HEK293 (cell line): ENCODE measurements at regions not wholly inside any gene's neighbourhood (a gene's known extent, or its start where the extent isn't known, plus 50 kb on each side); places are given as distances from the start of the nearest gene placed in this dataset.

Experiments
- CTCF ChIA-PET: fragments of 350-600 bp; formaldehyde crosslinking; extraction: SDS; loops from one replicate; lab custom pipeline; 2021; ENCODE audit warnings: antibody characterized with exemption; lab: Yijun Ruan, JAX
- POLR2A ChIA-PET: fragments of 300-600 bp; formaldehyde crosslinking; extraction: SDS; loops from one replicate; lab custom pipeline; 2020; ENCODE audit warnings: antibody characterized with exemption, inconsistent platforms; lab: Yijun Ruan, JAX
- H3K27ac ChIP-seq: fragments of 200-500 bp; sonication (Bioruptor generic); 2 replicates; pipeline ENCODE4 v1.5.1; 2014; ENCODE audit warnings: low read depth, low read length, control low read depth, inconsistent platforms; ENCODE audit errors: extremely low read depth
- H3K36me3 ChIP-seq, 2 experiments: fragments of 200-500 bp in 1 of 2; sonication (Bioruptor generic) in 1 of 2; 1 replicate in 1 of 2; 2 replicates in 1 of 2; pipeline ENCODE4 v1.5.1; 2014 to 2017; ENCODE audit warnings: inconsistent platforms in 2 of 2, low read length in 2 of 2; ENCODE audit not compliant: control insufficient read depth in 2 of 2, insufficient read depth in 1 of 2
- H3K4me1 ChIP-seq: fragments of 200-500 bp; sonication (Bioruptor generic); 2 replicates; pipeline ENCODE4 v1.5.1; 2014; ENCODE audit warnings: mild to moderate bottlenecking, low read length, inconsistent platforms; ENCODE audit not compliant: control insufficient read depth, insufficient read depth
- H3K4me3 ChIP-seq: 2 replicates; pipeline ENCODE4 v1.5.1; 2011; ENCODE audit warnings: low read depth, mild to moderate bottlenecking, control low read depth, low read length, moderate library complexity
- H3K9me3 ChIP-seq: fragments of 200-500 bp; sonication (Bioruptor generic); 2 replicates; pipeline ENCODE4 v1.5.1; 2014; ENCODE audit warnings: low read depth, low read length, inconsistent platforms; ENCODE audit not compliant: control insufficient read depth, insufficient read depth
- BCL11B ChIP-seq: fragments of 450-650 bp; formaldehyde crosslinking; IDR thresholded peaks from 2 replicates; pipeline ENCODE4 v1.5.1; 2016; ENCODE audit warnings: low read depth, missing biosample characterization, missing genetic modification characterization
- MEIS1 ChIP-seq: sonication (generic); formaldehyde crosslinking; IDR thresholded peaks from 2 replicates; pipeline ENCODE4 v1.8.1; 2022; ENCODE audit warnings: missing genetic modification reagents, mild to moderate bottlenecking, borderline replicate concordance
- SCRT2 ChIP-seq: fragments of 450-650 bp; formaldehyde crosslinking; IDR thresholded peaks from 2 replicates; pipeline ENCODE4 v1.5.1; 2016; ENCODE audit warnings: missing biosample characterization, missing genetic modification characterization
- ZNF10 ChIP-seq: fragments of 450-650 bp; formaldehyde crosslinking; IDR thresholded peaks from 2 replicates; pipeline ENCODE4 v1.5.1; 2017; ENCODE audit warnings: missing biosample characterization, missing genetic modification characterization
- ZNF133 ChIP-seq: fragments of 450-650 bp; formaldehyde crosslinking; IDR thresholded peaks from 2 replicates; pipeline ENCODE4 v1.5.1; 2016; ENCODE audit warnings: missing biosample characterization, missing genetic modification characterization
- ZNF16 ChIP-seq: fragments of 450-650 bp; formaldehyde crosslinking; IDR thresholded peaks from 2 replicates; pipeline ENCODE4 v1.5.1; 2016; ENCODE audit warnings: low read depth, missing biosample characterization, missing genetic modification characterization
- ZNF19 ChIP-seq: fragments of 450-650 bp; formaldehyde crosslinking; IDR thresholded peaks from 2 replicates; pipeline ENCODE4; 2016; ENCODE audit warnings: missing biosample characterization, missing genetic modification characterization, low read depth
- ZNF354C ChIP-seq: fragments of 450-650 bp; formaldehyde crosslinking; IDR thresholded peaks from 2 replicates; pipeline ENCODE4 v1.5.1; 2016; ENCODE audit warnings: missing biosample characterization, missing genetic modification characterization, low read depth, borderline replicate concordance
- ZNF510 ChIP-seq: fragments of 450-650 bp; formaldehyde crosslinking; IDR thresholded peaks from 2 replicates; pipeline ENCODE4 v1.5.1; 2018; ENCODE audit warnings: mild to moderate bottlenecking, missing genetic modification characterization, missing biosample characterization; ENCODE audit not compliant: insufficient replicate concordance
- ZNF791 ChIP-seq: fragments of 450-650 bp; formaldehyde crosslinking; IDR thresholded peaks from 2 replicates; pipeline ENCODE4 v1.5.1; 2016; ENCODE audit warnings: missing biosample characterization, missing genetic modification characterization
- ZNF837 ChIP-seq: fragments of 450-650 bp; formaldehyde crosslinking; IDR thresholded peaks from 2 replicates; pipeline ENCODE4 v1.5.1; 2016; ENCODE audit warnings: missing biosample characterization, missing genetic modification characterization
- ZNF843 ChIP-seq: fragments of 450-650 bp; formaldehyde crosslinking; IDR thresholded peaks from 2 replicates; pipeline ENCODE4 v1.5.1; 2016; ENCODE audit warnings: missing biosample characterization, missing genetic modification characterization
- TF ChIP-seq, protein P1 (sequence below): fragments of 450-650 bp; formaldehyde crosslinking; IDR thresholded peaks from 2 replicates; pipeline ENCODE4 v1.5.1; 2016; ENCODE audit warnings: missing biosample characterization, missing genetic modification characterization, low read depth
- TF ChIP-seq, protein P2 (sequence below): fragments of 450-650 bp; formaldehyde crosslinking; IDR thresholded peaks from 2 replicates; pipeline ENCODE4 v1.5.1; 2016; ENCODE audit warnings: missing biosample characterization, missing genetic modification characterization
- TF ChIP-seq, protein P3 (sequence below): sonication (generic); formaldehyde crosslinking; IDR thresholded peaks from 2 replicates; pipeline ENCODE4 v1.8.1; 2022; ENCODE audit warnings: mild to moderate bottlenecking, moderate library complexity, missing genetic modification reagents
- TF ChIP-seq, protein P4 (sequence below): fragments of 450-650 bp; formaldehyde crosslinking; IDR thresholded peaks from 2 replicates; pipeline ENCODE4 v1.5.1; 2017; ENCODE audit warnings: missing biosample characterization, missing genetic modification characterization
- TF ChIP-seq, protein P5 (sequence below): fragments of 450-650 bp; formaldehyde crosslinking; IDR thresholded peaks from 2 replicates; pipeline ENCODE4 v1.5.1; 2016; ENCODE audit warnings: missing biosample characterization, missing genetic modification characterization
- TF ChIP-seq, protein P6 (sequence below): fragments of 450-650 bp; formaldehyde crosslinking; IDR thresholded peaks from 2 replicates; pipeline ENCODE4 v1.5.1; 2016; ENCODE audit warnings: missing biosample characterization, missing genetic modification characterization

DNA sequence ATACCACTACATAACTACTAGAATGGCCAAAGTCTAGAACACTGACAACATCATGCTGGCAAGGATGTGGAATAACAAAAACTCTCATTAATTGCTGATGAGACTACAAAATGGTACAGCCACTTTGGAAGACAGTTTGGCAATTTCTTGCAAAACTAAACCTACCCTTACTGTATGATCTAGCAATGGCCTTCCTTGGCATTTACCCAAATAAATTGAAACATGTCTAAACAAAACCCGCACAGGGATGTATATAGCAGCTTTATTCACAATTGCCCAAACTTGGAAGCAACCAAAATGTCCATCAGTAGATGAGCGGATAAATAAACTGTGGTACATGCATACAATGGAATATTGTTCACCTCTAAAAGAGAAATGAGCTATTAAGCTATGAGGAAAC is 87.9 kb upstream of the SLC24A5 start:
- Histone ChIP-seq H3K27ac (no peak overlapping the region), H3K4me1 (no peaks in the 10 kb centered on the region), H3K36me3 (no peaks in the 10 kb centered on the region), H3K4me3 (no peak overlapping the region), H3K9me3 (no peaks in the 10 kb centered on the region)
- ChIA-PET CTCF (no interaction called here), POLR2A (no interaction called here)
- TF ChIP-seq, protein P1, sequence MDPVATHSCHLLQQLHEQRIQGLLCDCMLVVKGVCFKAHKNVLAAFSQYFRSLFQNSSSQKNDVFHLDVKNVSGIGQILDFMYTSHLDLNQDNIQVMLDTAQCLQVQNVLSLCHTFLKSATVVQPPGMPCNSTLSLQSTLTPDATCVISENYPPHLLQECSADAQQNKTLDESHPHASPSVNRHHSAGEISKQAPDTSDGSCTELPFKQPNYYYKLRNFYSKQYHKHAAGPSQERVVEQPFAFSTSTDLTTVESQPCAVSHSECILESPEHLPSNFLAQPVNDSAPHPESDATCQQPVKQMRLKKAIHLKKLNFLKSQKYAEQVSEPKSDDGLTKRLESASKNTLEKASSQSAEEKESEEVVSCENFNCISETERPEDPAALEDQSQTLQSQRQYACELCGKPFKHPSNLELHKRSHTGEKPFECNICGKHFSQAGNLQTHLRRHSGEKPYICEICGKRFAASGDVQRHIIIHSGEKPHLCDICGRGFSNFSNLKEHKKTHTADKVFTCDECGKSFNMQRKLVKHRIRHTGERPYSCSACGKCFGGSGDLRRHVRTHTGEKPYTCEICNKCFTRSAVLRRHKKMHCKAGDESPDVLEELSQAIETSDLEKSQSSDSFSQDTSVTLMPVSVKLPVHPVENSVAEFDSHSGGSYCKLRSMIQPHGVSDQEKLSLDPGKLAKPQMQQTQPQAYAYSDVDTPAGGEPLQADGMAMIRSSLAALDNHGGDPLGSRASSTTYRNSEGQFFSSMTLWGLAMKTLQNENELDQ = no peak
- no peak for TF ChIP-seq BCL11B (tag by site-specific recombination)
- TF ChIP-seq, protein P2, sequence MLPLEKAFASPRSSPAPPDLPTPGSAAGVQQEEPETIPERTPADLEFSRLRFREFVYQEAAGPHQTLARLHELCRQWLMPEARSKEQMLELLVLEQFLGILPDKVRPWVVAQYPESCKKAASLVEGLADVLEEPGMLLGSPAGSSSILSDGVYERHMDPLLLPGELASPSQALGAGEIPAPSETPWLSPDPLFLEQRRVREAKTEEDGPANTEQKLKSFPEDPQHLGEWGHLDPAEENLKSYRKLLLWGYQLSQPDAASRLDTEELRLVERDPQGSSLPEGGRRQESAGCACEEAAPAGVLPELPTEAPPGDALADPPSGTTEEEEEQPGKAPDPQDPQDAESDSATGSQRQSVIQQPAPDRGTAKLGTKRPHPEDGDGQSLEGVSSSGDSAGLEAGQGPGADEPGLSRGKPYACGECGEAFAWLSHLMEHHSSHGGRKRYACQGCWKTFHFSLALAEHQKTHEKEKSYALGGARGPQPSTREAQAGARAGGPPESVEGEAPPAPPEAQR (tag by site-specific recombination) = no peak
- TF ChIP-seq, protein P3, sequence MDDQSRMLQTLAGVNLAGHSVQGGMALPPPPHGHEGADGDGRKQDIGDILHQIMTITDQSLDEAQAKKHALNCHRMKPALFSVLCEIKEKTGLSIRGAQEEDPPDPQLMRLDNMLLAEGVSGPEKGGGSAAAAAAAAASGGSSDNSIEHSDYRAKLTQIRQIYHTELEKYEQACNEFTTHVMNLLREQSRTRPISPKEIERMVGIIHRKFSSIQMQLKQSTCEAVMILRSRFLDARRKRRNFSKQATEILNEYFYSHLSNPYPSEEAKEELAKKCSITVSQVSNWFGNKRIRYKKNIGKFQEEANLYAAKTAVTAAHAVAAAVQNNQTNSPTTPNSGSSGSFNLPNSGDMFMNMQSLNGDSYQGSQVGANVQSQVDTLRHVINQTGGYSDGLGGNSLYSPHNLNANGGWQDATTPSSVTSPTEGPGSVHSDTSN = no peak
- TF ChIP-seq ZNF843 (tag by site-specific recombination) = no peak
- no peak for TF ChIP-seq ZNF10 (tag by site-specific recombination)
- TF ChIP-seq SCRT2 = no peak
- TF ChIP-seq, protein P4, sequence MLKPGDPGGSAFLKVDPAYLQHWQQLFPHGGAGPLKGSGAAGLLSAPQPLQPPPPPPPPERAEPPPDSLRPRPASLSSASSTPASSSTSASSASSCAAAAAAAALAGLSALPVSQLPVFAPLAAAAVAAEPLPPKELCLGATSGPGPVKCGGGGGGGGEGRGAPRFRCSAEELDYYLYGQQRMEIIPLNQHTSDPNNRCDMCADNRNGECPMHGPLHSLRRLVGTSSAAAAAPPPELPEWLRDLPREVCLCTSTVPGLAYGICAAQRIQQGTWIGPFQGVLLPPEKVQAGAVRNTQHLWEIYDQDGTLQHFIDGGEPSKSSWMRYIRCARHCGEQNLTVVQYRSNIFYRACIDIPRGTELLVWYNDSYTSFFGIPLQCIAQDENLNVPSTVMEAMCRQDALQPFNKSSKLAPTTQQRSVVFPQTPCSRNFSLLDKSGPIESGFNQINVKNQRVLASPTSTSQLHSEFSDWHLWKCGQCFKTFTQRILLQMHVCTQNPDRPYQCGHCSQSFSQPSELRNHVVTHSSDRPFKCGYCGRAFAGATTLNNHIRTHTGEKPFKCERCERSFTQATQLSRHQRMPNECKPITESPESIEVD (tag by site-specific recombination) = no peak
- no peak for TF ChIP-seq ZNF16 (tag by site-specific recombination)
- TF ChIP-seq ZNF133 (tag by site-specific recombination) = no peak
- no peak for TF ChIP-seq ZNF837 (tag by site-specific recombination)
- no peak for TF ChIP-seq ZNF19
- TF ChIP-seq, protein P5, sequence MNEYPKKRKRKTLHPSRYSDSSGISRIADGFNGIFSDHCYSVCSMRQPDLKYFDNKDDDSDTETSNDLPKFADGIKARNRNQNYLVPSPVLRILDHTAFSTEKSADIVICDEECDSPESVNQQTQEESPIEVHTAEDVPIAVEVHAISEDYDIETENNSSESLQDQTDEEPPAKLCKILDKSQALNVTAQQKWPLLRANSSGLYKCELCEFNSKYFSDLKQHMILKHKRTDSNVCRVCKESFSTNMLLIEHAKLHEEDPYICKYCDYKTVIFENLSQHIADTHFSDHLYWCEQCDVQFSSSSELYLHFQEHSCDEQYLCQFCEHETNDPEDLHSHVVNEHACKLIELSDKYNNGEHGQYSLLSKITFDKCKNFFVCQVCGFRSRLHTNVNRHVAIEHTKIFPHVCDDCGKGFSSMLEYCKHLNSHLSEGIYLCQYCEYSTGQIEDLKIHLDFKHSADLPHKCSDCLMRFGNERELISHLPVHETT (tag by site-specific recombination) = no peak
- no peak for TF ChIP-seq ZNF791 (tag by site-specific recombination)
- TF ChIP-seq, protein P6, sequence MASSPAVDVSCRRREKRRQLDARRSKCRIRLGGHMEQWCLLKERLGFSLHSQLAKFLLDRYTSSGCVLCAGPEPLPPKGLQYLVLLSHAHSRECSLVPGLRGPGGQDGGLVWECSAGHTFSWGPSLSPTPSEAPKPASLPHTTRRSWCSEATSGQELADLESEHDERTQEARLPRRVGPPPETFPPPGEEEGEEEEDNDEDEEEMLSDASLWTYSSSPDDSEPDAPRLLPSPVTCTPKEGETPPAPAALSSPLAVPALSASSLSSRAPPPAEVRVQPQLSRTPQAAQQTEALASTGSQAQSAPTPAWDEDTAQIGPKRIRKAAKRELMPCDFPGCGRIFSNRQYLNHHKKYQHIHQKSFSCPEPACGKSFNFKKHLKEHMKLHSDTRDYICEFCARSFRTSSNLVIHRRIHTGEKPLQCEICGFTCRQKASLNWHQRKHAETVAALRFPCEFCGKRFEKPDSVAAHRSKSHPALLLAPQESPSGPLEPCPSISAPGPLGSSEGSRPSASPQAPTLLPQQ (tag by site-specific recombination) = no peak
- no peak for TF ChIP-seq ZNF510 (tag by site-specific recombination)

DNA sequence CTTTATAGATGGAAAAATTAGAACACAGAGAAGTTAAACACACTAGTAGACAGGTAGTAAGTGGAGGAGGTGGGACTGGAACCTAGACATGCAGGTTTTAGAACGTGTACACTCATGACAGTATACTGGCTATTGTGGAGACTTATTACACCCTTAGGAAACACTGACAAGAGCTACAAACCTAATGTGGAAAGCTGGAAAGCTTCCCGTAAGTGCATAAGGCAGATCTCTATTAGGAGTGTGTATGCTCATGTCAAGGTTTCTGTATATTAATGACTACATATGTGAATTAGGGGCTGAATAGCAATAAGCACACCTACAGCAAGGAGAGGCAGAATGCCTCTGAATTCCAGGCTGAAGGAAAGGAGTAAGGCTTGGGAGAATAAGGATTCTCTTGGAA is 82.6 kb upstream of the SLC24A5 start:
- Histone ChIP-seq H3K9me3 (no peaks in the 10 kb centered on the region), H3K27ac (no peak overlapping the region), H3K36me3 (no peaks in the 10 kb centered on the region), H3K4me3 (no peak overlapping the region), H3K4me1 (no peaks in the 10 kb centered on the region)
- ChIA-PET POLR2A (no interaction called here), CTCF (no interaction called here)
- TF ChIP-seq, protein P5 (tag by site-specific recombination) = no peak
- no peak for TF ChIP-seq MEIS1
- no peak for TF ChIP-seq ZNF354C (tag by site-specific recombination)
